HL-60 (cell line): ENCODE measurements at regions not wholly inside any gene's neighbourhood (a gene's known extent, or its start where the extent isn't known, plus 50 kb on each side); places are given as distances from the start of the nearest gene placed in this dataset.

ENCODE experiments used
- GABPA ChIP-seq: IDR thresholded peaks from 2 replicates; pipeline ENCODE4 v1.6.1; 2012; ENCODE audit warnings: low read depth
- POLR2AphosphoS5 ChIP-seq: IDR thresholded peaks from 2 replicates; pipeline ENCODE4 v1.6.1; 2012; ENCODE audit warnings: low read depth
- TF ChIP-seq, protein P1 (sequence below): IDR thresholded peaks from one replicate; pipeline ENCODE4 v1.5.1; 2011; ENCODE audit warnings: low read length, control low read depth, inconsistent platforms; ENCODE audit not compliant: insufficient read depth
- TF ChIP-seq, protein P2 (sequence below): IDR thresholded peaks from 2 replicates; pipeline ENCODE4 v1.6.1; 2012; ENCODE audit warnings: low read depth; ENCODE audit not compliant: insufficient replicate concordance

- TF ChIP-seq, protein P1, sequence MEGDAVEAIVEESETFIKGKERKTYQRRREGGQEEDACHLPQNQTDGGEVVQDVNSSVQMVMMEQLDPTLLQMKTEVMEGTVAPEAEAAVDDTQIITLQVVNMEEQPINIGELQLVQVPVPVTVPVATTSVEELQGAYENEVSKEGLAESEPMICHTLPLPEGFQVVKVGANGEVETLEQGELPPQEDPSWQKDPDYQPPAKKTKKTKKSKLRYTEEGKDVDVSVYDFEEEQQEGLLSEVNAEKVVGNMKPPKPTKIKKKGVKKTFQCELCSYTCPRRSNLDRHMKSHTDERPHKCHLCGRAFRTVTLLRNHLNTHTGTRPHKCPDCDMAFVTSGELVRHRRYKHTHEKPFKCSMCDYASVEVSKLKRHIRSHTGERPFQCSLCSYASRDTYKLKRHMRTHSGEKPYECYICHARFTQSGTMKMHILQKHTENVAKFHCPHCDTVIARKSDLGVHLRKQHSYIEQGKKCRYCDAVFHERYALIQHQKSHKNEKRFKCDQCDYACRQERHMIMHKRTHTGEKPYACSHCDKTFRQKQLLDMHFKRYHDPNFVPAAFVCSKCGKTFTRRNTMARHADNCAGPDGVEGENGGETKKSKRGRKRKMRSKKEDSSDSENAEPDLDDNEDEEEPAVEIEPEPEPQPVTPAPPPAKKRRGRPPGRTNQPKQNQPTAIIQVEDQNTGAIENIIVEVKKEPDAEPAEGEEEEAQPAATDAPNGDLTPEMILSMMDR, result no peak
- TF ChIP-seq, protein P2, sequence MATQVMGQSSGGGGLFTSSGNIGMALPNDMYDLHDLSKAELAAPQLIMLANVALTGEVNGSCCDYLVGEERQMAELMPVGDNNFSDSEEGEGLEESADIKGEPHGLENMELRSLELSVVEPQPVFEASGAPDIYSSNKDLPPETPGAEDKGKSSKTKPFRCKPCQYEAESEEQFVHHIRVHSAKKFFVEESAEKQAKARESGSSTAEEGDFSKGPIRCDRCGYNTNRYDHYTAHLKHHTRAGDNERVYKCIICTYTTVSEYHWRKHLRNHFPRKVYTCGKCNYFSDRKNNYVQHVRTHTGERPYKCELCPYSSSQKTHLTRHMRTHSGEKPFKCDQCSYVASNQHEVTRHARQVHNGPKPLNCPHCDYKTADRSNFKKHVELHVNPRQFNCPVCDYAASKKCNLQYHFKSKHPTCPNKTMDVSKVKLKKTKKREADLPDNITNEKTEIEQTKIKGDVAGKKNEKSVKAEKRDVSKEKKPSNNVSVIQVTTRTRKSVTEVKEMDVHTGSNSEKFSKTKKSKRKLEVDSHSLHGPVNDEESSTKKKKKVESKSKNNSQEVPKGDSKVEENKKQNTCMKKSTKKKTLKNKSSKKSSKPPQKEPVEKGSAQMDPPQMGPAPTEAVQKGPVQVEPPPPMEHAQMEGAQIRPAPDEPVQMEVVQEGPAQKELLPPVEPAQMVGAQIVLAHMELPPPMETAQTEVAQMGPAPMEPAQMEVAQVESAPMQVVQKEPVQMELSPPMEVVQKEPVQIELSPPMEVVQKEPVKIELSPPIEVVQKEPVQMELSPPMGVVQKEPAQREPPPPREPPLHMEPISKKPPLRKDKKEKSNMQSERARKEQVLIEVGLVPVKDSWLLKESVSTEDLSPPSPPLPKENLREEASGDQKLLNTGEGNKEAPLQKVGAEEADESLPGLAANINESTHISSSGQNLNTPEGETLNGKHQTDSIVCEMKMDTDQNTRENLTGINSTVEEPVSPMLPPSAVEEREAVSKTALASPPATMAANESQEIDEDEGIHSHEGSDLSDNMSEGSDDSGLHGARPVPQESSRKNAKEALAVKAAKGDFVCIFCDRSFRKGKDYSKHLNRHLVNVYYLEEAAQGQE, result no peak
- TF ChIP-seq POLR2AphosphoS5 (no peak), GABPA (no peak)
These were observed 126.1 kb downstream of the INHBB start for GRCh38 chr2:120472031-120472430.
